Erythroblast (primary cell): ENCODE measurements at regions not wholly inside any gene's neighbourhood (a gene's known extent, or its start where the extent isn't known, plus 50 kb on each side); places are given as distances from the start of the nearest gene placed in this dataset.

ENCODE experiments used
- GATA1 ChIP-seq: IDR thresholded peaks from 2 replicates; pipeline ENCODE4 v1.6.1; 2011; ENCODE audit warnings: low read depth, mild to moderate bottlenecking, control low read depth, low read length, moderate library complexity
- POLR2A ChIP-seq: IDR thresholded peaks from 2 replicates; pipeline ENCODE4 v1.6.1; 2011; ENCODE audit warnings: mild to moderate bottlenecking, low read length

GRCh38 chr16:64481497-64481896 is 640.4 kb downstream of the CDH11 start:
- no peak for TF ChIP-seq POLR2A
- TF ChIP-seq GATA1: no peak
